AG09319 (cell line): ENCODE measurements at regions not wholly inside any gene's neighbourhood (a gene's known extent, or its start where the extent isn't known, plus 50 kb on each side); places are given as distances from the start of the nearest gene placed in this dataset.

Source experiments
- DNase-seq: peaks from one replicate; pipeline ENCODE4 v3.0.0-alpha.2; 2010; ENCODE audit warnings: low read depth; ENCODE audit errors: extremely low read depth
- TF ChIP-seq, protein P1 (sequence below): IDR thresholded peaks from 2 replicates; pipeline ENCODE4 v1.5.1; 2011; ENCODE audit warnings: low read depth, mild to moderate bottlenecking, inconsistent platforms, low read length, moderate library complexity

GRCh38 chr10:31754803-31755624, 173.6 kb downstream of the ARHGAP12 start:
- DNase-seq, result no peak
- TF ChIP-seq, protein P1, sequence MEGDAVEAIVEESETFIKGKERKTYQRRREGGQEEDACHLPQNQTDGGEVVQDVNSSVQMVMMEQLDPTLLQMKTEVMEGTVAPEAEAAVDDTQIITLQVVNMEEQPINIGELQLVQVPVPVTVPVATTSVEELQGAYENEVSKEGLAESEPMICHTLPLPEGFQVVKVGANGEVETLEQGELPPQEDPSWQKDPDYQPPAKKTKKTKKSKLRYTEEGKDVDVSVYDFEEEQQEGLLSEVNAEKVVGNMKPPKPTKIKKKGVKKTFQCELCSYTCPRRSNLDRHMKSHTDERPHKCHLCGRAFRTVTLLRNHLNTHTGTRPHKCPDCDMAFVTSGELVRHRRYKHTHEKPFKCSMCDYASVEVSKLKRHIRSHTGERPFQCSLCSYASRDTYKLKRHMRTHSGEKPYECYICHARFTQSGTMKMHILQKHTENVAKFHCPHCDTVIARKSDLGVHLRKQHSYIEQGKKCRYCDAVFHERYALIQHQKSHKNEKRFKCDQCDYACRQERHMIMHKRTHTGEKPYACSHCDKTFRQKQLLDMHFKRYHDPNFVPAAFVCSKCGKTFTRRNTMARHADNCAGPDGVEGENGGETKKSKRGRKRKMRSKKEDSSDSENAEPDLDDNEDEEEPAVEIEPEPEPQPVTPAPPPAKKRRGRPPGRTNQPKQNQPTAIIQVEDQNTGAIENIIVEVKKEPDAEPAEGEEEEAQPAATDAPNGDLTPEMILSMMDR, result no peak

DNA sequence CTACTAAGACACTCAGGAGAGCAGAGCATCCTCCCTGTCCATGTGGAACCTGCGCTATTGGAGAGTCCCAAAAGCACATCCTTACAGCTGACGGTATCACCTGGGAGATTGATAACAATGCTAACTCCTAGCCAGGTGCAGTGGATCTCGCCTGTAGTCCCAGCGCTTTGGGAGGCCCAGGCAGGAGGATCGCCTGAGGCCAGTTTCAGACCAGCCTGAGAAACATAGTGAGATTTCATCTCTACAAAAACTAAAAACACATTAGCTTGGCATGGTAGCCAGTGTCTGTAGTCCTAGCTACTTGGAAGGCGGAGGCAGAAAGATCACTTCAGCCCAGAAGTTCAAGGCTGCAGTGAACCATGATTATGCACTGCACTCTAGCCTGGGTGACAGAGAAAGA, 174.9 kb downstream of the ARHGAP12 start:
- DNase-seq, result no peak
- TF ChIP-seq, protein P1, result no peak

DNA sequence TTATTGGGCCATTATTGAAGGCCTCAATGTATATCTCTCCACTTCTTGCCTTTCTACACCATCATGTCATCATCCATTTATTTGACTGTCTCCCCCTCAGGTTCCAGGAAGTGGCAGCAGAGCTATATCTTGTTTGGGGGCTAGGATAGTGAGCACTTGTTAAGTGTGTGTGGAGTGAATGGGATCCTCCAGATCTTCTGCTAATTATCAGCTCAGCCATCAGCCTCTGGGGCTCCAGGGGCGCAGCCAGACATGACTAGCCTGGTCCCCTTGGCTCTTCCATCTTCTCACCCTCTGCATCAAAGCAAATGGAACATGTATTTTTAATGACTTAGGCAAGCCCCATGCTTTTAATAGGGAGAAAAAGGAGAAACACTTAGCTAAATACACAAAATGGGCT, 176.5 kb downstream of the ARHGAP12 start:
- TF ChIP-seq, protein P1, result no peak
- DNase-seq, result no peak

DNA sequence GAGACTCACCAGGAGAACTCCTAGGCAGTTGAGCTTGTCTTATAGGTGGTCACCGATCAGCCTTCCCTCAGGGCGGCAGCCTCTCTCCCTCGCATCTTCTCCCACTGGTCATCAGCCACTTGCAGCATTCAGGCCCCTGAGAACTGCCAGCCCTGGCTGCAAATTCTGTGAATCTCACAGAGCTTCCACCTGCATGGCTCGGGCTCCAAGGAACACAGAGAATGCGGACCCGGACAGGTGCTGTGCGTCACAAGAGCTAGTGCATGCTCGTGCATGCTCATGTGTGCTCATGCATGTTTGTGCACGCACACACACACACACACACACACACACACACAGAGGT, 176.9 kb downstream of the ARHGAP12 start:
- DNase-seq, result no peak
- TF ChIP-seq, protein P1, result no peak

DNA sequence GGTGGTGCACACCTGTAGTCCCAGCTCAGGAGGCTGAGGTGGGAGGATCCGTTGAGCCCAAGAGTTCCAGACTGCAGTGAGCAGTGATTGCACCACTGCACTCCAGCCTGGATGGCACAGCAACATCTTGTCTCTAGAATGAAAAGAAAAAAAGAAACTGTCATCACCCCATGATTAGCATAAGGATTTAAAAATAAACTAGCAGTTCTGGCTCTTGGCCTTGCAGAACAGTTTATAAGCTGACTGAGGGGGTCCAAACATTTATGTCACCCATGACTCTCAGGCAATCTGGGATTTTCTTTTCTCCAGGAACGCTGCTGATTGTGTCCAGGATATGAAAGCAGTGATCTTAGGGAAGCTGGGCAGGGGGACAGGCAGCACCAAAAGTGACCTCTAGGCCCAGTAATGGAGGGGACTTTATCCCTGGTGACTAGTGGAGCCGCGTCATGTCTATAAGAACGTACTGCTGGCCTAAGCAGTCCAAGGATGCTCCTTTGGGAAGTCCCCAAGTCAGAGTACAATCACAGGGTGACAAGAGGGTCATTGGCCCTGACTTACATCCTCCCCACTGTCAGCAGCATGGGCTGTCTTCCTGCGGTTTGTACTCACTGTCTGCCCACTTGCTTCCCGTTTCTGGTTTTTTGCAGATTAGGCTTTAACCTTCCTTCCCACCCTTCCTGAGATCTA, 177.4 kb downstream of the ARHGAP12 start:
- TF ChIP-seq, protein P1, result no peak

DNA sequence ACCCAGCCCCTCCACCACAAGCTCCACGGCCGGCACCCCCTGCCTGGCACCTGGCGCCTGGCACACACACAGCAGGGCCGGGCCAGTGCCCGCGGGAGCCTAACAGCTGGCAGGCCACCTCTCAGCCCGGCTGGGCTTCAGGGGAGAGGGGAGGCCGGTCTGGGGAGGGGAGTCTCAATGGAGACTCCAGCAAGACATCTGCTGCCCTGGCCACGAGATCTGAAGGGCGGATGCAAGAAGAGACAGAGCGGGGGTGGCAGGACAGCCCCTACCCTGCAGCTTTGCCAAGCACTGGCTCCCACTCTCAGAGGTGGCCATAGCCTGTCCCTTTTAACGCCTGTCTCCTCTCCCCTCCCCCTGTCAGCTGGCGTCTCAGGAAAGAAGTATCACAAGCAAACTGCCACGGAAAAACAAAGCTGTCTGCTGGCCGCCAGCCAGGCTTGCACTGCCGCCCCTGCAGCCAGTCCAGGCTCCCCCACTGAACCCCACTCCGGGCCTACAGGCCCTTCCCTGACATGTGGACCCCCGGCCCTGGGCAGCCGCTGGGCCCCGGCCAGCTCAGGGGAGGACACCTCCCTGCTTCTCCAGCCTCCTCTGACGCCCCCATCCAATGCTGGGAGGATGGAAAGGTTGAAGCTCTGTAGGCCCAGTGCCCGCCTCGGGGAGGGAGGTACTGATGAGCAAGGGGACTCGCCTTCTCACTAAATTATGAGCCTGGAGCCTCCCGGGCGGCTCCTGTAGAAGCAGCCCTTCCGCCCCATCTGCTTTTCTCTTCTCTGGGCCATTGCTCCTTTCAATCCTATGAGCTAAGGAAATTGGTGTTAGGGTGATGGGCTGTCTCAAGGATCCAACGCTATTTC, 178.4 kb downstream of the ARHGAP12 start:
- no peak for DNase-seq

More for the DNA sequence above, 177.4 kb downstream of the ARHGAP12 start:
- no peak for DNase-seq

More for the DNA sequence above, 178.4 kb downstream of the ARHGAP12 start:
- TF ChIP-seq, protein P1, result no peak
